SIG-M5 treated with dmso at 0.1 percent for 504 hours (cell line): ENCODE measurements at regions not wholly inside any gene's neighbourhood (a gene's known extent, or its start where the extent isn't known, plus 50 kb on each side); places are given as distances from the start of the nearest gene placed in this dataset.
A peak's percentile ranks its signal among the peaks of the same experiment; 100 is the strongest.
"Not testable (repeated sequence)": the region's sequence is repeated elsewhere in the genome, so short reads cannot be mapped to it uniquely, and the experiment has no call there.

Source experiments
- DNase-seq: peaks from one replicate; lab custom pipeline; 2025; ENCODE audit not compliant: unreplicated experiment; lab: John Stamatoyannopoulos, UW

DNA sequence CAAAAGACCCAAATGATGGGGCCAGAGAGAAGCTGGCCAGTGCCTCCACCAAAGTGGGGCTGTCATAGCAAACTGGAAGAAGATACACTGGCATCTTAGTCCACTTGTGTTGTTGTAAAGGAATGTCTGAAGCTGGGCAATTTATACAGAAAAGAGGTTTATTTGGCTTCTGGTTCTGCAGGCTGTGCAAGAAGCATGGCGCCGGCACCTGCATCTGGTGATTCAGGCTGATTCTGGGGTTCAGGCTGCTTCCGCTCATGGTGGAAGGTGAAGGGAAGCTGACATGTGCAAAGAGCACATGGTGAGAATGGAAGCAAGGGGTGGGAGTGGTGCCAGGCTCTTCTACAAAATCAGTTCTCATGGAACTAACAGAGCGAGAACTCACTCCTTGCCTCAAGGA lies 135.9 kb upstream of the TWIST2 start:
- DNase-seq = no peak

DNA sequence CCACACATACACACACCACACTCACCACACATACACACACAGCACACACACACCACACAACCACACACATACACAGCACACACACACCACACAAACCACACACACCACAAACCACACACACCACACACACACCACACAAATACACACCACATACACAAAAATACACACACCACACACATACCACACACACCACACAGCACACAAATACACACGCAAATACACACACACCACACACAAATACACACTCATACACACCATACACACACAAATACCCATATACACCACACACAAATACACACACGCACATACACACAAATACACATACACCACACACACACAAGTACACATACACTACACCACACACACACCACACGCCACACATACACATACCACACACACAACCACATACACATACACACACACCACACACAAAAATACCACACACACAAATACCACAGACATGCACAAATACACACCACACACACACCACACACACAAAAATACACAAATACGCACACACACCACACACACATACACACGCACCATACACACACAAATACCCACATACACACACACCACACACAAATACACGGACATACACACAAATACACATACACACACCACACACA lies 134.6 kb upstream of the TWIST2 start:
- no peak for DNase-seq

GRCh38 chr2:238714038-238714528 lies 133.8 kb upstream of the TWIST2 start:
- no peak for DNase-seq

GRCh38 chr2:238716171-238716570 lies 131.7 kb upstream of the TWIST2 start:
- no peak for DNase-seq

DNA sequence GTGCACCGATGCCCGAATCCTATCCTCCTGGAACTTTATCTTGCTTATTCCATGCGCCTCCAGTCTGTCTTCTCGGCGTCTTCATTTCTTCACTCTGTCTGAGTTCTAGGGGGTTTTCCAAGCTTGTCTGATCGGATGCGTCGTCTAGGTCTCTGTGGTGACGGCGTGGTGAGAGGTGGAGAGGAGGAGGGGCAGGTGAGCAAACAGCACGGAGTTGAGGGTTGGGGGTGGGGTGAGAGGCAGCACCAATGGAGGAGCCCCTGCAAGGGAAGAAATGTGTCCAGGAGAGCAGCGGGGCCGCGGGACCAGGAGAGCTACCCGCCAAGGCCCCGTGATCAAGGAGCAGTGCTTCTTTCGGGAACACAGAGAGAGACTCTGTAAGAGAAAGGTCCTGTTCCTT lies 131.3 kb upstream of the TWIST2 start:
- DNase-seq = no peak

DNA sequence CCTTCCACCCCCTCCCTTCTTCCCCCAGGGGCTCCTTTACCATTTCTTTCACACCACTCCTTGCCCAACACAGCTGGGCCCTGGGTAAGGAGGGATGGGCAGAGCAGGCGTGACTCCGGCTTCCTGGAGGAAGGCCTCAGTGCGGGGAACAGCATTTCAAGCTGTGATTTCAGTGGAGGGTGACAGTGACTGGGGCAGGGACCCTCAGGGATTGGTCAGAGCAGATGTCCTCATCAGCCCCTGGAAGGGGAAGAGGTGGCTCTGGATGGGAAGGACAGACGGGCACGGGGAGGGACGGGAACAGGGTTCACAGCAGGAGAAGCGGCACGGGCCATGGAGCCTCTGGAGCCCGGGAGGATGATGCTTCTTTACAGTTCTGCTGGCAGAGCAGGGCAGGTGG lies 130.8 kb upstream of the TWIST2 start:
- no peak for DNase-seq

- DNase-seq = no peak
Observed at GRCh38 chr2:238719641-238720040, 128.2 kb upstream of the TWIST2 start.

DNA sequence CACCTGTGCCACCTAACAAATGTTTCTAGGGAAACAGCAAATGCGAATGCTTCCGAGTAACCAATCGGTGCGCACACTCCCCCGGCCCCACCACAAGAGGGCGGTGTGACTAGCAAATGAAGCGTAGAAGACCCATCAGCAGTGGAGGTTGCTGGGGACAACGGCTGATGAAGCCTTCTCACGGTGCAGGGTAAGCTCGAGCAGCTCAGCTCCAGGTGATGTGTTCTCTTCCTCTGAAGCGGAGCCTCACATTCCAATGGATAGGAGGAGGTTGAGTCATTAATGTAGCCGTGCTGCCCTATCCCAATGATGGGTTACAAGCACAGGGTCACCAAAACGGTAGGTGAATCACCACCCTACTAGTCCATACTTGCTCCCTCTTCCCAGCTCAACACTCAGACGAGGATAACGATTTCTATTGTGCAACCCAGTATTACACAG lies 127.6 kb upstream of the TWIST2 start:
- peak; percentile 41 for DNase-seq

- no peak for DNase-seq
Observed at GRCh38 chr2:238722181-238722580, 125.7 kb upstream of the TWIST2 start.

DNA sequence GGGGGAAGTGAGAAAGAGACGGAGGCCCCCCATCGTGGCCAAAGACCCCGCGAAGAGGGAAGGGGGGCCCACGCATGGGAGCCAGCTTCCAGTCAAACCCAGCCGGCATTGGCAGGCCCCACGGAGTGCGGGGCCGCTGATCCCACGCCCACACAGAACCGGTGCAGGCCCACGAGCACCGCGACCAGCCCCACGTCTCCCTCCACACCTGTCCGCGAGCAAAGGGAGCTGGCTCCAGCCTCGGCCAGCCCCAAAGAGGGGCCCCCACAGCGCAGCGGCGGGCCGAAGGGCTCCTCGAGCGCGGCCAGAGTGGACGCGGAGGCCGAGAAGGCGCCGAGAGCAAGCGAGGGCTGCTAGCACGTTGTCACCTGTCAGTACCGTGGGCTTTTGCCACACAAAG lies 125.0 kb upstream of the TWIST2 start:
- DNase-seq = no peak

GRCh38 chr2:238723740-238724320 lies 124.1 kb upstream of the TWIST2 start:
- not testable (repeated sequence) for DNase-seq

DNA sequence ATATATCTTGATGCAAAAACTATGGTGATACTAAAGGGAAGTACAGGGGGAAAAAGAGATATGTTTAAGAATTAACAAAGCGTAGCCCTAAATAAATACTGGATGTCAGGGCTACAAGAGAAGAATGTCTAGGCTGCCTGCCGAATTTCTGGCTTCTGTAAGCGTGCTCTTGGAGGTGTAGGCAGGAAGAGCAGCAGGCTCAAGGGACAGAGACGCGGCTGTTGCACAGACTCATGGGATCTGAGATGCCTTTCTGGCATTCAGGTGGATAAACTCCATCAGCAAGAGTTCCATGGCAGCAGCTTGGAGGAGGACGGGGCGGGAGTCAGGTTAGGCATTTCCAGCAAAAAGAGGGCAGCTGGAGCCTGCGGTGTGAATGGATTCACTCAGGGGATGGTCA lies 123.2 kb upstream of the TWIST2 start:
- DNase-seq = no peak

DNA sequence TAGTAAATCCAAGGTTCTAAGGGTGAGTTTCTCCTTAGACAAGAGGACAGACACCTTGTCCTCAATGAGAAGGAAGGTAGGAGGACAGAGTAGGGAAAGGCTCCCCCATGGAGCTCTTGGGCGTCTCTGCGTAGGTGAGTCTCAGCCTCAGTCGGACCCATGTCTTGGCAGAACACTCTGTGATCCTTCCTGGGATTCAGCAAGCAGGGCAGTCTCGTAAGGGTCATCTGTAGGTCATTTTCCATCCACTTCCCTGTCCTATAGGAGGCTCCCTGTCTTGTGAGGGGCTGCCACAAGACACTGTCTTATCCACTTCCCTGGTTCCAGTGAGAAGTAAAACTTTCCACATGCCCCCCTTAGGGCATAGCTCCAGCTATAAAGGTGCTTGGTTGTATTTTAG lies 122.6 kb upstream of the TWIST2 start:
- DNase-seq = no peak

GRCh38 chr2:238726670-238727584 lies 121.0 kb upstream of the TWIST2 start:
- no peak for DNase-seq

DNA sequence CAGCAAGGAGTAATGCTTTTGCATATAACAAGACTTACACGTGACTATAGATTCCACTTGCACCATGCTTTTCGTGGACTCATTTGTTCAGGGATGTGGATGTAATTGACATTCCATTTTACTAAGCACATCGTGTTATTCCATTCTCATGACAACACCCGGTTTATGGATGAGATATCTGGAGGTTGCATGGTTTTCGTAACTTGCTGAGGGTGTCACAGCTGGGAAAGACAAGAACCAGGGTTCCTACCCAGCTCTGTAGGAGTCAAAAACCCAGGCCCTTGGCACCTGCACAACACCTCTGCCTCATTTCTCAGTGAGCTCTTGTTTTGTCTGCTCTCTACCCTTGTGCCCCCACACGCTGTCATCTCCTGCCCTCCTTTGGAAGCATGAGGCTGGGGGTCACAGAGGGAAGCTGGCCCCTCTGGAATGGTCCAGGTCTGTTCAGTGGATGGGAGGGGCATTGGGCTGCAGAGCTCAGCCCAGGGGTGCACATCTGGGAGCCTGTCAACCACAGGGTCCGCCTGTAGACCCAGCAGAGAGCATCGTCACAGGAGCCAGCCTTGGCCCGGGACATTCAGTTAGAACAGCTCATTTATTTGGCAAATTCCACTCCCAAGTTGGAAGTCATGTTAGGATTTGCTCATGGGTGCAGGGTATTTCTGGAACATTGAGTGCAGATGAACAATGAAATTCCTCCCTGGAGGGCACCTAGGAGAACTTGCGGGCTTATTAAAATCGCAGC lies 120.1 kb upstream of the TWIST2 start:
- no peak for DNase-seq

GRCh38 chr2:238728330-238729260 lies 119.3 kb upstream of the TWIST2 start:
- DNase-seq = no peak

DNA sequence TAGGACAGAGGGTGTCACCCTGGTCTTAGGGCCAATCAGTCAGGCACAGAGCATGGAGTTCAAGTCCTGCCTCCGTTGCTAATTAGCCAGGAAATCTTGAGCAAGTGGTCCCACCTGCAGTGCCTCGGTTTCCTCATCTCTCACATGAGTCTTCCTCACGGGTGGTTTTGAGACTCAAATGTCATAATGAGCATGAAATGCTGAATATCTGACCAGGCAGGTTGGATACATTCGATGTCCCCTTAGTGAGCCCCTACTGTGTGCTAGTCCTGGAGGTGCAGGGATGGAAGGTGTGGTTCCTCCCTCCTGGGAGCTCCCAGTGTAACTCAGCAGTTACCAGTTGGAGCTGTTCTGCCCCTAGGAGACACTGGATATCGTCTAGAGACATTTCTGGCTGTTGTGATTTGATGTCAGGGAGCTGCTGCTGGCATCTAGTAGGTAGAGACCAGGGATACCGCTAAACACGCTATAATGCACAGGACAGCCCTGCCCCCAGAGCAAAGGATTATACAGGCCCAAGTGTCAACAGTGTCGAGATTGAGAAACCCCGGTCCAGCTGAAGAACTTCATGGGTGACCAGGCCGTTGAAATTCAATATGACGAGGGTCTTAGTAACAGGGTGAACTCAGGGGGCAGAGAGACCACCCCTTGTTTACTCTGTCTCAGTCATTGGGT lies 118.5 kb upstream of the TWIST2 start:
- DNase-seq = no peak

DNA sequence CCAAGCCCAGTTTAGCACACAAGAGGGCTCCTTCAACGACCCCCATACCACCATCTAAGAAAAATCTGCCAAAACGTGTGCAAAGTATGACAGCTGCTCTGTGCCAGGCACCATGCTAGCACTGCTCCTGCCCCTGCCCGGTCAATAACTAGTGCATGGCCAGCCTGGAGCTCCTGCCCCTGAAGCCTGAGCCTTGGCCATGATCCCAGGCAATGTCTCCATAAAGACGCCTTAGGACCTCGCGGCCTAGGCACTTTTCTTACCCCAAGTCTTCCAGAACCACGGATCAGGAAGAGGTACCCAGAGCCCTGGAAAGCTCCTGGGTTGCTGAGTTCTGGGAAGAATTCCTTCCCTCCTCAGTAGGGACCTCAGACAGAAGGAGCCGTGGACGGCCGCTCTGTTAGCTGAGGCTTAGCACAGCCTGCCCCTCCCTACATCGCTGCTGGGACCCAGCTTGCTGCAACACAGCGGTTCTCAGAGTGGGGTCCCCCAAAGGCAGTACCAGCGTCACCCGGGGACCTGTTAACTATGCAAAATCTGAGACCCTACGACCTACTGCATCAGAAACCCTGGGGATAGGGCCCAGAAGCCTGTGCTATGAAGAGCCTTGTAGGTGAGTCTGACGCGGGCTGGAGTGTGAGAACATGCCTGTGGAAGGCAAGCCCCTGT lies 117.8 kb upstream of the TWIST2 start:
- DNase-seq = no peak

DNA sequence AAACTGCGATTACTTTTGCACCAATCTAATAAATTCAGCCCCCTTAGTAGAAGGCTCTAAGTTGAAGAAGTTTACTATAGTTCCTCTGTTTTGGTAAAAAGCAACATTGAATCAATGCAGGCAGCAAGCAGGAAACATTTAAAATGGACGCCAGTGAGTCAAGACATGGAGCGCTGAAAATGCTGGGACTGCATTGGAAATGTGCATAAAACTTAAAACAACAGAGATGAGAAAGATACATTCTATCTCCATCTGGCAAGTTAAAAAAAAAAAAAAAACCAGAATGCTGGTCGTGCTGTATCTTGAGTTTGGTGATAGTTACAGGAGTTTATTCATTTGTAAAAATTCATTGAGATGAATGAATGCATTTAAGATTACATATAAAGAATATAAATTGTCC lies 117.0 kb upstream of the TWIST2 start:
- no peak for DNase-seq
